ENCODE measurements at regions not wholly inside any gene's neighbourhood (a gene's known extent, or its start where the extent isn't known, plus 50 kb on each side); places are given as distances from the start of the nearest gene placed in this dataset.
"Not testable (repeated sequence)": the region's sequence is repeated elsewhere in the genome, so short reads cannot be mapped to it uniquely, and the experiment has no call there.

- TF ChIP-seq CTCF, POLR2AphosphoS5 (IDR thresholded peaks at IDR 0.05): not testable (repeated sequence)
Measured at GRCh38 chr14:37838778-37839177, 243.3 kb downstream of the TTC6 start.
